ENCODE measurements at regions not wholly inside any gene's neighbourhood (a gene's known extent, or its start where the extent isn't known, plus 50 kb on each side); places are given as distances from the start of the nearest gene placed in this dataset.

GRCh38 chr2:240244543-240244942, 104.1 kb upstream of the OTOS start:
- peak; percentile 54 for DNase-seq (ENCODE audit: low spot score)
- H3K4me3 ChIP-seq, result no peak overlapping the region
- no peaks in the 10 kb centered on the region for H3K36me3 ChIP-seq
- H3K27me3 ChIP-seq, result no peaks in the 10 kb centered on the region
- no peak overlapping the region for H3K27ac ChIP-seq
- peaks cover 0 to 10% of the 10 kb centered on the region in 2 donors for H3K4me1 ChIP-seq
- no peaks in the 10 kb centered on the region for H3K9me3 ChIP-seq
- TF ChIP-seq CTCF (IDR thresholded peaks at IDR 0.05), result no peak

GRCh38 chr2:240245184-240245583, 104.7 kb upstream of the OTOS start:
- no peak overlapping the region for H3K27ac ChIP-seq
- peak; percentile 40 for DNase-seq (ENCODE audit: low spot score)
- no peaks in the 10 kb centered on the region for H3K9me3 ChIP-seq
- no peak overlapping the region for H3K4me3 ChIP-seq
- no peaks in the 10 kb centered on the region for H3K27me3 ChIP-seq
- TF ChIP-seq CTCF (IDR thresholded peaks at IDR 0.05), result no peak
- no peaks in the 10 kb centered on the region for H3K36me3 ChIP-seq
- H3K4me1 ChIP-seq, result peaks cover 0 to 17% of the 10 kb centered on the region in 2 donors

- peak; percentile 51 for DNase-seq (ENCODE audit: low spot score)
- no peak for TF ChIP-seq CTCF (IDR thresholded peaks at IDR 0.05)
- H3K27ac ChIP-seq, result no peak overlapping the region
- peaks cover 0 to 22% of the 10 kb centered on the region in 2 donors for H3K4me1 ChIP-seq
- no peak overlapping the region for H3K4me3 ChIP-seq
- no peaks in the 10 kb centered on the region for H3K9me3 ChIP-seq
- no peaks in the 10 kb centered on the region for H3K27me3 ChIP-seq
- no peaks in the 10 kb centered on the region for H3K36me3 ChIP-seq
These were observed 105.2 kb upstream of the OTOS start for GRCh38 chr2:240245706-240246105.

- Histone ChIP-seq H3K36me3 (no peaks in the 10 kb centered on the region), H3K9me3 (no peaks in the 10 kb centered on the region), H3K27ac (no peak overlapping the region), H3K27me3 (no peaks in the 10 kb centered on the region), H3K4me3 (no peak overlapping the region), H3K4me1 (peaks cover 0 to 28% of the 10 kb centered on the region in 2 donors)
- peak; percentile 47 for DNase-seq (ENCODE audit: low spot score)
- TF ChIP-seq CTCF (IDR thresholded peaks at IDR 0.05), result no peak
These were observed 105.8 kb upstream of the OTOS start for GRCh38 chr2:240246173-240246820.

- peak; percentile 38 for DNase-seq (ENCODE audit: low spot score)
- no peaks in the 10 kb centered on the region for H3K27me3 ChIP-seq
These were observed 106.9 kb upstream of the OTOS start for GRCh38 chr2:240247241-240247867.

More at GRCh38 chr2:240247241-240247867, 106.9 kb upstream of the OTOS start:
- H3K4me1 ChIP-seq, result peaks cover 0 to 39% of the 10 kb centered on the region in 2 donors
- no peak overlapping the region for H3K27ac ChIP-seq
- no peak overlapping the region for H3K4me3 ChIP-seq
- H3K36me3 ChIP-seq, result no peaks in the 10 kb centered on the region
- no peak for TF ChIP-seq CTCF (IDR thresholded peaks at IDR 0.05)
- no peaks in the 10 kb centered on the region for H3K9me3 ChIP-seq

Measured in right atrium auricular region (tissue), 2 donors.